ENCODE measurements at regions not wholly inside any gene's neighbourhood (a gene's known extent, or its start where the extent isn't known, plus 50 kb on each side); places are given as distances from the start of the nearest gene placed in this dataset.
"Not testable (repeated sequence)": the region's sequence is repeated elsewhere in the genome, so short reads cannot be mapped to it uniquely, and the experiment has no call there.

GRCh38 chr6:88513471-88513870, 347.3 kb upstream of the CNR1 start:
- ATAC-seq (ENCODE audit: low FRiP score): no peak
- H3K27me3 ChIP-seq (ENCODE audit: control insufficient read depth in 1 of 2, insufficient read depth in 2 of 2, low read length in 1 of 2): no peaks in the 10 kb centered on the region
- peaks cover 1% of the 10 kb centered on the region for H3K9me3 ChIP-seq (ENCODE audit: control insufficient read depth, low read length)
- no peaks in the 10 kb centered on the region for H3K4me1 ChIP-seq (ENCODE audit: control insufficient read depth in 1 of 2, insufficient read depth in 2 of 2, low read length in 2 of 2)
- DNase-seq: no peak
- no peaks in the 10 kb centered on the region for H3K36me3 ChIP-seq (ENCODE audit: control insufficient read depth in 1 of 2, insufficient read depth in 2 of 2, low read length in 1 of 2)
- no peak overlapping the region for H3K27ac ChIP-seq (ENCODE audit: low read depth in 1 of 2, low read length in 2 of 2)
- intact Hi-C loops (cut with DNase I): no loop called here
- no peak overlapping the region for H3K4me3 ChIP-seq (ENCODE audit: low read length in 2 of 2)

- ATAC-seq (ENCODE audit: low FRiP score) (no peak), DNase-seq (no peak)
- H3K36me3 ChIP-seq (ENCODE audit: control insufficient read depth in 1 of 2, insufficient read depth in 2 of 2, low read length in 1 of 2): no peaks in the 10 kb centered on the region
- H3K4me3 ChIP-seq (ENCODE audit: low read length in 2 of 2): no peak overlapping the region
- WGBS, 2 donors: 38 to 55% methylated on average over 1 of the region's 1 CpG
- peaks cover 1% of the 10 kb centered on the region for H3K9me3 ChIP-seq (ENCODE audit: control insufficient read depth, low read length)
- H3K4me1 ChIP-seq (ENCODE audit: control insufficient read depth in 1 of 2, insufficient read depth in 2 of 2, low read length in 2 of 2): no peaks in the 10 kb centered on the region
- H3K27ac ChIP-seq (ENCODE audit: low read depth in 1 of 2, low read length in 2 of 2): no peak overlapping the region
- no peaks in the 10 kb centered on the region for H3K27me3 ChIP-seq (ENCODE audit: control insufficient read depth in 1 of 2, insufficient read depth in 2 of 2, low read length in 1 of 2)
- intact Hi-C loops (cut with DNase I): no loop called here
Measured at GRCh38 chr6:88512951-88513350, 346.8 kb upstream of the CNR1 start.

GRCh38 chr6:88502391-88502790, 336.2 kb upstream of the CNR1 start:
- peaks cover 2% of the 10 kb centered on the region for H3K9me3 ChIP-seq (ENCODE audit: control insufficient read depth, low read length)
- H3K36me3 ChIP-seq (ENCODE audit: control insufficient read depth in 1 of 2, insufficient read depth in 2 of 2, low read length in 1 of 2): no peaks in the 10 kb centered on the region
- ATAC-seq (ENCODE audit: low FRiP score) (no peak), DNase-seq (no peak)
- WGBS, 2 donors: 61 to 68% methylated on average over 3 of the region's 3 CpGs
- no peak overlapping the region for H3K27ac ChIP-seq (ENCODE audit: low read depth in 1 of 2, low read length in 2 of 2)
- no peaks in the 10 kb centered on the region for H3K4me1 ChIP-seq (ENCODE audit: control insufficient read depth in 1 of 2, insufficient read depth in 2 of 2, low read length in 2 of 2)
- H3K27me3 ChIP-seq (ENCODE audit: control insufficient read depth in 1 of 2, insufficient read depth in 2 of 2, low read length in 1 of 2): no peaks in the 10 kb centered on the region
- no peak overlapping the region for H3K4me3 ChIP-seq (ENCODE audit: low read length in 2 of 2)
- intact Hi-C loops (cut with DNase I): no loop called here

GRCh38 chr6:88499845-88500699, 333.9 kb upstream of the CNR1 start:
- no peaks in the 10 kb centered on the region for H3K9me3 ChIP-seq (ENCODE audit: control insufficient read depth, low read length)
- H3K4me3 ChIP-seq (ENCODE audit: low read length in 2 of 2): no peak overlapping the region
- intact Hi-C loops (cut with DNase I): loop anchor here in 1 of 2 donors (10.0 kb wide), 1 partner anchor 575 kb away; no protein-coding TSS in a partner anchor
- WGBS, 2 donors: 67 to 81% methylated on average over 7 of the region's 7 CpGs
- ATAC-seq (ENCODE audit: low FRiP score) (no peak), DNase-seq (no peak)
- no peaks in the 10 kb centered on the region for H3K4me1 ChIP-seq (ENCODE audit: control insufficient read depth in 1 of 2, insufficient read depth in 2 of 2, low read length in 2 of 2)
- no peaks in the 10 kb centered on the region for H3K36me3 ChIP-seq (ENCODE audit: control insufficient read depth in 1 of 2, insufficient read depth in 2 of 2, low read length in 1 of 2)
- no peaks in the 10 kb centered on the region for H3K27me3 ChIP-seq (ENCODE audit: control insufficient read depth in 1 of 2, insufficient read depth in 2 of 2, low read length in 1 of 2)
- no peak overlapping the region for H3K27ac ChIP-seq (ENCODE audit: low read depth in 1 of 2, low read length in 2 of 2)

- intact Hi-C loops (cut with DNase I): loop anchor here in 1 of 2 donors (10.0 kb wide), 1 partner anchor 575 kb away; no protein-coding TSS in a partner anchor
- Histone ChIP-seq H3K4me3 (ENCODE audit: low read length in 2 of 2) (no peak overlapping the region), H3K27me3 (ENCODE audit: control insufficient read depth in 1 of 2, insufficient read depth in 2 of 2, low read length in 1 of 2) (no peaks in the 10 kb centered on the region), H3K36me3 (ENCODE audit: control insufficient read depth in 1 of 2, insufficient read depth in 2 of 2, low read length in 1 of 2) (no peaks in the 10 kb centered on the region), H3K9me3 (ENCODE audit: control insufficient read depth, low read length) (no peaks in the 10 kb centered on the region), H3K27ac (ENCODE audit: low read depth in 1 of 2, low read length in 2 of 2) (no peak overlapping the region), H3K4me1 (ENCODE audit: control insufficient read depth in 1 of 2, insufficient read depth in 2 of 2, low read length in 2 of 2) (no peaks in the 10 kb centered on the region)
- WGBS, 2 donors: 86 to 88% methylated on average over 3 of the region's 3 CpGs
- no peak for DNase-seq
- no peak for ATAC-seq (ENCODE audit: low FRiP score)
Measured at GRCh38 chr6:88499436-88499835, 333.3 kb upstream of the CNR1 start.

GRCh38 chr6:88497403-88497802, 331.3 kb upstream of the CNR1 start:
- 60 to 73% methylated on average over 8 of the region's 8 CpGs for WGBS, 2 donors
- not testable (repeated sequence) for H3K27me3 ChIP-seq (ENCODE audit: control insufficient read depth in 1 of 2, insufficient read depth in 2 of 2, low read length in 1 of 2); H3K36me3 ChIP-seq (ENCODE audit: control insufficient read depth in 1 of 2, insufficient read depth in 2 of 2, low read length in 1 of 2); H3K4me1 ChIP-seq (ENCODE audit: control insufficient read depth in 1 of 2, insufficient read depth in 2 of 2, low read length in 2 of 2); ATAC-seq (ENCODE audit: low FRiP score); H3K4me3 ChIP-seq (ENCODE audit: low read length in 2 of 2); DNase-seq; H3K27ac ChIP-seq (ENCODE audit: low read depth in 1 of 2, low read length in 2 of 2); H3K9me3 ChIP-seq (ENCODE audit: control insufficient read depth, low read length)
- intact Hi-C loops (cut with DNase I): loop anchor here in 1 of 2 donors (10.0 kb wide), 1 partner anchor 573 kb away; no protein-coding TSS in a partner anchor

GRCh38 chr6:88494401-88495140, 328.4 kb upstream of the CNR1 start:
- H3K4me3 ChIP-seq (ENCODE audit: low read length in 2 of 2): no peak overlapping the region
- no peaks in the 10 kb centered on the region for H3K36me3 ChIP-seq (ENCODE audit: control insufficient read depth in 1 of 2, insufficient read depth in 2 of 2, low read length in 1 of 2)
- H3K27me3 ChIP-seq (ENCODE audit: control insufficient read depth in 1 of 2, insufficient read depth in 2 of 2, low read length in 1 of 2): no peaks in the 10 kb centered on the region
- WGBS, 2 donors: 80 to 82% methylated on average over 3 of the region's 3 CpGs
- DNase-seq (no peak), ATAC-seq (ENCODE audit: low FRiP score) (no peak)
- H3K27ac ChIP-seq (ENCODE audit: low read depth in 1 of 2, low read length in 2 of 2): no peak overlapping the region
- peaks cover 3% of the 10 kb centered on the region for H3K9me3 ChIP-seq (ENCODE audit: control insufficient read depth, low read length)
- H3K4me1 ChIP-seq (ENCODE audit: control insufficient read depth in 1 of 2, insufficient read depth in 2 of 2, low read length in 2 of 2): no peaks in the 10 kb centered on the region
- intact Hi-C loops (cut with DNase I): loop anchor here (5.0 to 10.0 kb wide), 2 partner anchors 562 to 570 kb away; no protein-coding TSS in a partner anchor

- Histone ChIP-seq H3K4me1 (ENCODE audit: control insufficient read depth in 1 of 2, insufficient read depth in 2 of 2, low read length in 2 of 2) (no peaks in the 10 kb centered on the region), H3K36me3 (ENCODE audit: control insufficient read depth in 1 of 2, insufficient read depth in 2 of 2, low read length in 1 of 2) (no peaks in the 10 kb centered on the region), H3K9me3 (ENCODE audit: control insufficient read depth, low read length) (peaks cover 3% of the 10 kb centered on the region), H3K27ac (ENCODE audit: low read depth in 1 of 2, low read length in 2 of 2) (no peak overlapping the region), H3K4me3 (ENCODE audit: low read length in 2 of 2) (no peak overlapping the region), H3K27me3 (ENCODE audit: control insufficient read depth in 1 of 2, insufficient read depth in 2 of 2, low read length in 1 of 2) (no peaks in the 10 kb centered on the region)
- ATAC-seq (ENCODE audit: low FRiP score) (no peak), DNase-seq (no peak)
- 92 to 93% methylated on average over 2 of the region's 2 CpGs for WGBS, 2 donors
- intact Hi-C loops (cut with DNase I): loop anchor here (5.0 to 10.0 kb wide), 2 partner anchors 561 to 569 kb away; no protein-coding TSS in a partner anchor
Measured at GRCh38 chr6:88493717-88494116, 327.6 kb upstream of the CNR1 start.

Data from aorta (tissue), 5 donors.